GM19239 (cell line): ENCODE measurements at regions not wholly inside any gene's neighbourhood (a gene's known extent, or its start where the extent isn't known, plus 50 kb on each side); places are given as distances from the start of the nearest gene placed in this dataset.
"Not testable (repeated sequence)": the region's sequence is repeated elsewhere in the genome, so short reads cannot be mapped to it uniquely, and the experiment has no call there.

Source experiments
- DNase-seq: peaks from one replicate; pipeline ENCODE4 v3.0.0; 2011; ENCODE audit warnings: low spot score; ENCODE audit not compliant: insufficient read length
- FAIRE-seq: peaks from 2 replicates; lab custom pipeline; 2011; peaks lifted over from hg19 to GRCh38; lab: Jason Lieb, UNC

- DNase-seq (no peak), FAIRE-seq (no peak)
Measured at GRCh38 chr6:82780334-82780733, 285.3 kb downstream of the UBE3D start.

GRCh38 chr6:82781620-82782204 is 283.9 kb downstream of the UBE3D start:
- DNase-seq (no peak), FAIRE-seq (no peak)

- no peak for FAIRE-seq
- DNase-seq, result no peak
Measured at GRCh38 chr6:82783587-82784236, 281.9 kb downstream of the UBE3D start.

GRCh38 chr6:82785206-82785605 is 280.4 kb downstream of the UBE3D start:
- no peak for FAIRE-seq
- DNase-seq, result no peak

- DNase-seq (no peak), FAIRE-seq (no peak)
Measured at GRCh38 chr6:82786248-82786647, 279.4 kb downstream of the UBE3D start.

- DNase-seq (no peak), FAIRE-seq (no peak)
Measured at GRCh38 chr6:82795940-82796339, 269.7 kb downstream of the UBE3D start.

- no peak for DNase-seq
- FAIRE-seq, result no peak
Measured at GRCh38 chr6:82801083-82801482, 264.6 kb downstream of the UBE3D start.

- DNase-seq, FAIRE-seq: not testable (repeated sequence)
Measured at GRCh38 chr6:82816243-82816642, 249.4 kb downstream of the UBE3D start.

- DNase-seq, result no peak
Measured at GRCh38 chr6:82818727-82819126, 246.9 kb downstream of the UBE3D start.

GRCh38 chr6:82823361-82823760 is 242.3 kb downstream of the UBE3D start:
- no peak for DNase-seq
- no peak for FAIRE-seq

More at GRCh38 chr6:82818727-82819126, 246.9 kb downstream of the UBE3D start:
- no peak for FAIRE-seq

GRCh38 chr6:82832811-82833210 is 232.8 kb downstream of the UBE3D start:
- DNase-seq (no peak), FAIRE-seq (no peak)

GRCh38 chr6:82833481-82833880 is 232.2 kb downstream of the UBE3D start:
- FAIRE-seq (no peak), DNase-seq (no peak)

GRCh38 chr6:82836022-82836575 is 229.5 kb downstream of the UBE3D start:
- DNase-seq, result no peak
- no peak for FAIRE-seq

- DNase-seq, result no peak
- no peak for FAIRE-seq
Measured at GRCh38 chr6:82840571-82840970, 225.1 kb downstream of the UBE3D start.

- FAIRE-seq (no peak), DNase-seq (no peak)
Measured at GRCh38 chr6:82841309-82841708, 224.3 kb downstream of the UBE3D start.
